Glutamatergic neuron (in vitro differentiated cells): ENCODE measurements at regions not wholly inside any gene's neighbourhood (a gene's known extent, or its start where the extent isn't known, plus 50 kb on each side); places are given as distances from the start of the nearest gene placed in this dataset.

ENCODE experiments used
- DNase-seq: peaks from one replicate; pipeline ENCODE4 v3.0.0; 2022
- H3K27ac Mint-ChIP-seq: one replicate; pipeline ENCODE4 v1.8.0; 2020; ENCODE audit warnings: mild to moderate bottlenecking, mixed read lengths, inconsistent platforms; ENCODE audit not compliant: unreplicated experiment
- H3K27me3 Mint-ChIP-seq: one replicate; pipeline ENCODE4 v1.8.0; 2020; ENCODE audit warnings: mild to moderate bottlenecking, moderate library complexity, mixed read lengths, inconsistent platforms; ENCODE audit not compliant: unreplicated experiment
- H3K36me3 Mint-ChIP-seq: one replicate; pipeline ENCODE4 v1.8.0; 2020; ENCODE audit warnings: mild to moderate bottlenecking, mixed read lengths, inconsistent platforms; ENCODE audit not compliant: unreplicated experiment
- H3K4me1 Mint-ChIP-seq: one replicate; pipeline ENCODE4 v1.8.0; 2020; ENCODE audit warnings: mild to moderate bottlenecking, low read depth, mixed read lengths, inconsistent platforms; ENCODE audit not compliant: unreplicated experiment
- H3K4me3 Mint-ChIP-seq: one replicate; pipeline ENCODE4 v1.8.0; 2020; ENCODE audit warnings: mild to moderate bottlenecking, mixed read lengths, inconsistent platforms; ENCODE audit not compliant: unreplicated experiment
- H3K9me3 Mint-ChIP-seq: one replicate; pipeline ENCODE4 v1.8.0; 2020; ENCODE audit warnings: mild to moderate bottlenecking, moderate library complexity, mixed read lengths, inconsistent platforms; ENCODE audit not compliant: unreplicated experiment
- TF ChIP-seq, protein P1 (sequence below): fragments of 200-600 bp; sonication (generic); IDR thresholded peaks from one replicate; pipeline ENCODE4 v1.5.0; 2021; ENCODE audit not compliant: partially characterized antibody, unreplicated experiment

- no peaks in the 10 kb centered on the region for H3K4me1 Mint-ChIP-seq
- TF ChIP-seq, protein P1, sequence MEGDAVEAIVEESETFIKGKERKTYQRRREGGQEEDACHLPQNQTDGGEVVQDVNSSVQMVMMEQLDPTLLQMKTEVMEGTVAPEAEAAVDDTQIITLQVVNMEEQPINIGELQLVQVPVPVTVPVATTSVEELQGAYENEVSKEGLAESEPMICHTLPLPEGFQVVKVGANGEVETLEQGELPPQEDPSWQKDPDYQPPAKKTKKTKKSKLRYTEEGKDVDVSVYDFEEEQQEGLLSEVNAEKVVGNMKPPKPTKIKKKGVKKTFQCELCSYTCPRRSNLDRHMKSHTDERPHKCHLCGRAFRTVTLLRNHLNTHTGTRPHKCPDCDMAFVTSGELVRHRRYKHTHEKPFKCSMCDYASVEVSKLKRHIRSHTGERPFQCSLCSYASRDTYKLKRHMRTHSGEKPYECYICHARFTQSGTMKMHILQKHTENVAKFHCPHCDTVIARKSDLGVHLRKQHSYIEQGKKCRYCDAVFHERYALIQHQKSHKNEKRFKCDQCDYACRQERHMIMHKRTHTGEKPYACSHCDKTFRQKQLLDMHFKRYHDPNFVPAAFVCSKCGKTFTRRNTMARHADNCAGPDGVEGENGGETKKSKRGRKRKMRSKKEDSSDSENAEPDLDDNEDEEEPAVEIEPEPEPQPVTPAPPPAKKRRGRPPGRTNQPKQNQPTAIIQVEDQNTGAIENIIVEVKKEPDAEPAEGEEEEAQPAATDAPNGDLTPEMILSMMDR: no peak
- H3K36me3 Mint-ChIP-seq: no peaks in the 10 kb centered on the region
- peaks cover 6% of the 10 kb centered on the region for H3K27me3 Mint-ChIP-seq
- no peak for DNase-seq
- no peak overlapping the region for H3K4me3 Mint-ChIP-seq
- H3K27ac Mint-ChIP-seq: no peak overlapping the region
- peaks cover 2% of the 10 kb centered on the region for H3K9me3 Mint-ChIP-seq
Observed at GRCh38 chr22:27087051-27087450, 429.7 kb downstream of the MIAT start.

DNA sequence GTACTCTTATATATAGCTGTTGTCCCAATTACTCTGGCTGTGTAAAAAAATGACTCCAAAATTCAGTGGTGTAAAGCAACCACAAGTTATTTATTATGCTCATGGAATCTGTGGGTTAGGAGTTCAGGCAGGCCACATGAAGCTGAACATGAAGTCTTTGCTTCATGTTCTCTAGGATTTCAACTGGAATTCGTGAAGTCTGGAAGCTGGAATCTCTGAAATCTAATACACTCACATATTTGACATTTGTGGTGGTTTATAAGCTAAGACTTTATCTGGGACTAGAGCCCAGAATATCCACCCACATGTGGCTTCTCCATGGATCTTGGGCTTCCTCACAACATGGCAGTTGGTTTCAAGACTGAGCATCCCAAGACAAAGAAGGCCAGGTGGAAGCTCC is 430.6 kb downstream of the MIAT start:
- TF ChIP-seq, protein P1: no peak
- DNase-seq: no peak
- Mint-ChIP-seq H3K27me3 (peaks cover 6% of the 10 kb centered on the region), H3K4me1 (no peaks in the 10 kb centered on the region), H3K9me3 (peaks cover 2% of the 10 kb centered on the region), H3K36me3 (no peaks in the 10 kb centered on the region), H3K27ac (no peak overlapping the region), H3K4me3 (no peak overlapping the region)

DNA sequence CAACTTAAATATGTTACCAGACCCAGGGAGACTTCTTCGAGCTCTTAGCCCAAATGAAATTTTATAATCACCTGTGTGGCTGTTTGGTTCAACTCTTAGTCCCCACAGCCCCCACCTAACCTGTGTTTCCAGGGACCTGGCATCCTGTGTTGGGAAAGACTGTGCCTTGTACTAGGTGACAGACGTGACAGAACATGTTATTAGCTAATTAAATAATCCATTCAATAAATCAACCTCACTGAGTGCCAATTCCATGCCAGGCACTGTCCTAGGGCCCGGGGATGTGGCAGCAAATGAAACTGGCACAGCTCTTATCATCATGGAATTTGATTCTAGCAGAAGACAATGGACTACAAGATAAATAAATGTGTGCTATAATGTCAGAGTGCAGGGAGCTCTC is 431.9 kb downstream of the MIAT start:
- TF ChIP-seq, protein P1: no peak
- H3K36me3 Mint-ChIP-seq: no peaks in the 10 kb centered on the region
- H3K27me3 Mint-ChIP-seq: peaks cover 6% of the 10 kb centered on the region
- no peak overlapping the region for H3K27ac Mint-ChIP-seq
- DNase-seq: no peak
- H3K4me3 Mint-ChIP-seq: no peak overlapping the region
- peaks cover 2% of the 10 kb centered on the region for H3K9me3 Mint-ChIP-seq
- H3K4me1 Mint-ChIP-seq: no peaks in the 10 kb centered on the region

DNA sequence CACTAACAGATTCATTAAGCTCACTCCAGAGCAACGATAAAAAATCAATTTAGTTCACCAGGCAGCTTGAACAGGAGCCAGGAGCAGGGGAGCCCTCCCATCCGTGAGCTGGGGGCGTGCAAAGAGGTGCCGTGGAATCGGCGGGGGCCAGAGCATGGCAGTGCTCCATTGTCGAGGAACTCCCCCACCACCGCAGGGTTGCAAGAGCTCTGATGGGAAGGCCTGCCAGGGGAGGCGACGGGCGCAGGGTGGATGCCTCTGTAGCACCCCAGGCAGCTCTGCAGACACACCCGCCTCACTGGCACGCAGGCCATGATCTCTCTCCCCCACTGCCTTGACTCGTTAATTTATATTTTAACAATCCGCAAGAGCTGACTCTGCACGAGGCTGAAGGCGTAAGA is 433.2 kb downstream of the MIAT start:
- no peak overlapping the region for H3K27ac Mint-ChIP-seq
- DNase-seq: no peak
- TF ChIP-seq, protein P1: no peak
- H3K4me3 Mint-ChIP-seq: no peak overlapping the region
- peaks cover 6% of the 10 kb centered on the region for H3K27me3 Mint-ChIP-seq
- H3K9me3 Mint-ChIP-seq: peaks cover 2% of the 10 kb centered on the region
- H3K4me1 Mint-ChIP-seq: no peaks in the 10 kb centered on the region
- H3K36me3 Mint-ChIP-seq: no peaks in the 10 kb centered on the region

DNA sequence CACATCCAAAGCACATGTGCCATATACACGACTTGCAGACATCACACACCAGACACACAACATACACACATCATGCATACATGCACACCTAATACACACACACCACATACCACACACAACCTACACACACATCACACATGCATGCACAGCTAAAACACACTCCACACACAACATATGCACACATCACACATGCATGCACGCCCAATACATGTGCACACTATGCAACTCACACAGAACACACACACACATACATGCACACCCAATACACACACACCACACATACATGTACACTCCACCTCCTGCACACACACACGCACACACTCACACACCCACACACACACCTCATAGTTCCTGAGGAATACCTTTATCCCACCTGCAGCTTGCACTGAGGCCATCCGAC is 436.0 kb downstream of the MIAT start:
- Mint-ChIP-seq H3K9me3 (no peaks in the 10 kb centered on the region), H3K4me3 (no peak overlapping the region), H3K36me3 (no peaks in the 10 kb centered on the region), H3K4me1 (peaks cover 1% of the 10 kb centered on the region), H3K27ac (no peak overlapping the region), H3K27me3 (no peaks in the 10 kb centered on the region)
- TF ChIP-seq, protein P1: no peak
- no peak for DNase-seq
